GM12878 (cell line): ENCODE measurements at regions not wholly inside any gene's neighbourhood (a gene's known extent, or its start where the extent isn't known, plus 50 kb on each side); places are given as distances from the start of the nearest gene placed in this dataset.

Source experiments
- ASH2L ChIP-seq: fragments of 300-600, 200-600 bp; sonication (generic); IDR thresholded peaks from 2 replicates; pipeline ENCODE4 v1.6.1; 2017; ENCODE audit warnings: low read depth, mild to moderate bottlenecking, borderline replicate concordance
- CUX1 ChIP-seq: IDR thresholded peaks from 2 replicates; pipeline ENCODE4 v1.6.1; 2012; ENCODE audit warnings: improper control_type of control experiment, low read depth, low read length; ENCODE audit not compliant: insufficient replicate concordance
- EGR1 ChIP-seq, 2 experiments: IDR thresholded peaks; 1 replicate in 1 of 2; 2 replicates in 1 of 2; pipeline ENCODE4 v1.6.1; 2011 to 2012; ENCODE audit warnings: low read depth in 2 of 2, low read length in 2 of 2, borderline replicate concordance in 1 of 2, mild to moderate bottlenecking in 1 of 2, moderate library complexity in 1 of 2
- EP300 ChIP-seq, 2 experiments: fragments of 150-350 bp in 1 of 2; IDR thresholded peaks; 2 replicates each; pipeline ENCODE4 v1.6.1; 2011 to 2012; ENCODE audit warnings: low read depth in 2 of 2, low read length in 2 of 2, borderline replicate concordance in 1 of 2, improper control_type of control experiment in 1 of 2, inconsistent platforms in 1 of 2; ENCODE audit not compliant: control insufficient read depth in 1 of 2
- ETV6 ChIP-seq, 2 experiments: fragments of 450-650 bp in 1 of 2; IDR thresholded peaks in 1 of 2; conservative IDR thresholded peaks in 1 of 2; 2 replicates each; pipeline ENCODE4 v1.6.1; 2014; ENCODE audit warnings: antibody characterized with exemption in 1 of 2, borderline replicate concordance in 1 of 2, low read depth in 1 of 2, mild to moderate bottlenecking in 1 of 2, moderate library complexity in 1 of 2
- MEF2A ChIP-seq: IDR thresholded peaks from 2 replicates; pipeline ENCODE4 v1.6.1; 2011; ENCODE audit warnings: low read depth, mild to moderate bottlenecking, low read length, moderate library complexity; ENCODE audit not compliant: insufficient read depth
- MYB ChIP-seq: fragments of 150-350 bp; IDR thresholded peaks from 2 replicates; pipeline ENCODE4 v1.6.1; 2014; ENCODE audit warnings: mild to moderate bottlenecking, low read depth, low read length, borderline replicate concordance
- PAX8 ChIP-seq: fragments of 450-650 bp; IDR thresholded peaks from 2 replicates; pipeline ENCODE4 v1.6.1; 2017; ENCODE audit warnings: mild to moderate bottlenecking, moderate library complexity
- RAD21 ChIP-seq: IDR thresholded peaks from 2 replicates; pipeline ENCODE4 v1.6.1; 2011; ENCODE audit warnings: mild to moderate bottlenecking, low read depth, low read length, moderate library complexity; ENCODE audit not compliant: insufficient read depth
- SIN3A ChIP-seq: IDR thresholded peaks from 2 replicates; pipeline ENCODE4 v1.6.1; 2012; ENCODE audit warnings: low read depth, low read length, improper control_type of control experiment
- SUPT20H ChIP-seq: IDR thresholded peaks from 2 replicates; pipeline ENCODE4 v1.6.1; 2011; ENCODE audit warnings: low read depth, mild to moderate bottlenecking, low read length, moderate library complexity, borderline replicate concordance; ENCODE audit not compliant: control insufficient read depth
- ZNF384 ChIP-seq: IDR thresholded peaks from 2 replicates; pipeline ENCODE4 v1.6.1; 2012; ENCODE audit warnings: low read depth, mild to moderate bottlenecking, low read length, improper control_type of control experiment, borderline replicate concordance
- TF ChIP-seq, protein P1 (sequence below), 3 experiments: IDR thresholded peaks in 2 of 3; conservative IDR thresholded peaks in 1 of 3; 2 replicates each; pipeline ENCODE4 v1.5.1; 2011; ENCODE audit warnings: low read depth in 3 of 3, low read length in 3 of 3, mild to moderate bottlenecking in 3 of 3, control low read depth in 2 of 3, moderate library complexity in 2 of 3, inconsistent platforms in 1 of 3, mixed read lengths in 1 of 3; ENCODE audit not compliant: control insufficient read depth in 2 of 3, insufficient read depth in 1 of 3; ENCODE audit errors: extremely low read depth in 1 of 3
- TF ChIP-seq, protein P2 (sequence below): fragments of 150-350 bp; IDR thresholded peaks from 2 replicates; pipeline ENCODE4 v1.6.1; 2016; ENCODE audit warnings: low read depth, low read length

DNA sequence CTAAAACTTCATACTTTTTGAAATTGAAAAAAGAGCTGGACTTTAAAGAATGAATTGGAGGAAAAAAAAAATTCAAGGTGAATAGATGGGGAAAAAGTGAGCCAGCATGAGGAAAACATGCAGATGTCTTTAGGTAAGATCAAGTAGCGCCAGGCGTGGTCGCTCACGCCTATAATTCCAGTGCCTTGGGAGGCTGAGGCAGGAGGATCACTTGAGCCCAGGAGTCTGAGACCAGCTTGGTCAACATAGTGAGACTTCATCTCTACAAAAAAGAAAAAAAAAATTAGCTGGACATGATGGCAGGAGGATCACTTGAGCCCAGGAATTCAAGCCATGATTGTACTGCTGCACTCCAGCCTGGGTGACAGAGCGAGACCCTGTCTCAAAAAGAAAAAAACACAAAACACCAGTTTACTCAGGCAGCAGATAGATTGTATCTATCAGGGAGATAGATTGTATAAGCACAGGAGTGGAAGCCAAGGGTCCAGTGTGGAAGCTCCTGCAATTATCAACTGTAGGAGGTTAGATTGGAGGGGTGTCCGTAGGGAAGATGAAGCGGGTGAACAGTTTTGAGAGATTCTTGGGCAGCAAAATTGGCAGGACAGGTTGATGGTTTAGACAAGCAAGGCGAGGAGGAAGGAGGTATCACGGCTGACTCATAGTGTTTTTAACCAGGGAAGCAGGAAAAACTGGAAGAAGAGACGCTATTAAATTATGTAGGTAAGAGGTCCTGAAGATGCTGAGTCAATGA lies 97.6 kb upstream of the ZNF217 start:
- TF ChIP-seq, protein P1, sequence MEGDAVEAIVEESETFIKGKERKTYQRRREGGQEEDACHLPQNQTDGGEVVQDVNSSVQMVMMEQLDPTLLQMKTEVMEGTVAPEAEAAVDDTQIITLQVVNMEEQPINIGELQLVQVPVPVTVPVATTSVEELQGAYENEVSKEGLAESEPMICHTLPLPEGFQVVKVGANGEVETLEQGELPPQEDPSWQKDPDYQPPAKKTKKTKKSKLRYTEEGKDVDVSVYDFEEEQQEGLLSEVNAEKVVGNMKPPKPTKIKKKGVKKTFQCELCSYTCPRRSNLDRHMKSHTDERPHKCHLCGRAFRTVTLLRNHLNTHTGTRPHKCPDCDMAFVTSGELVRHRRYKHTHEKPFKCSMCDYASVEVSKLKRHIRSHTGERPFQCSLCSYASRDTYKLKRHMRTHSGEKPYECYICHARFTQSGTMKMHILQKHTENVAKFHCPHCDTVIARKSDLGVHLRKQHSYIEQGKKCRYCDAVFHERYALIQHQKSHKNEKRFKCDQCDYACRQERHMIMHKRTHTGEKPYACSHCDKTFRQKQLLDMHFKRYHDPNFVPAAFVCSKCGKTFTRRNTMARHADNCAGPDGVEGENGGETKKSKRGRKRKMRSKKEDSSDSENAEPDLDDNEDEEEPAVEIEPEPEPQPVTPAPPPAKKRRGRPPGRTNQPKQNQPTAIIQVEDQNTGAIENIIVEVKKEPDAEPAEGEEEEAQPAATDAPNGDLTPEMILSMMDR (IDR thresholded peaks at IDR 0.05 in 2 of 3, conservative IDR thresholded peaks at IDR 0.05 in 1 of 3; ENCODE audit: control insufficient read depth in 2 of 3, extremely low read depth in 1 of 3, insufficient read depth in 1 of 3, low read depth in 3 of 3, low read length in 3 of 3), result no peak
- TF ChIP-seq ETV6 (conservative IDR thresholded peaks at IDR 0.05 in 1 of 2, IDR thresholded peaks at IDR 0.05 in 1 of 2; ENCODE audit: borderline replicate concordance in 1 of 2, low read depth in 1 of 2) (peak in 1 of 2 experiments; percentile 35; a peak in 1 of 4 replicates), PAX8 (no peak), MEF2A (no peak), EGR1 (IDR thresholded peaks at IDR 0.05; ENCODE audit: borderline replicate concordance in 1 of 2, low read depth in 2 of 2, low read length in 2 of 2) (no peak), MYB (no peak), CUX1 (no peak), SIN3A (no peak), ASH2L (no peak), RAD21 (no peak), SUPT20H (no peak), ZNF384 (no peak), EP300 (IDR thresholded peaks at IDR 0.05; ENCODE audit: borderline replicate concordance in 1 of 2, control insufficient read depth in 1 of 2, low read depth in 2 of 2, low read length in 2 of 2) (no peak)
- TF ChIP-seq, protein P2, sequence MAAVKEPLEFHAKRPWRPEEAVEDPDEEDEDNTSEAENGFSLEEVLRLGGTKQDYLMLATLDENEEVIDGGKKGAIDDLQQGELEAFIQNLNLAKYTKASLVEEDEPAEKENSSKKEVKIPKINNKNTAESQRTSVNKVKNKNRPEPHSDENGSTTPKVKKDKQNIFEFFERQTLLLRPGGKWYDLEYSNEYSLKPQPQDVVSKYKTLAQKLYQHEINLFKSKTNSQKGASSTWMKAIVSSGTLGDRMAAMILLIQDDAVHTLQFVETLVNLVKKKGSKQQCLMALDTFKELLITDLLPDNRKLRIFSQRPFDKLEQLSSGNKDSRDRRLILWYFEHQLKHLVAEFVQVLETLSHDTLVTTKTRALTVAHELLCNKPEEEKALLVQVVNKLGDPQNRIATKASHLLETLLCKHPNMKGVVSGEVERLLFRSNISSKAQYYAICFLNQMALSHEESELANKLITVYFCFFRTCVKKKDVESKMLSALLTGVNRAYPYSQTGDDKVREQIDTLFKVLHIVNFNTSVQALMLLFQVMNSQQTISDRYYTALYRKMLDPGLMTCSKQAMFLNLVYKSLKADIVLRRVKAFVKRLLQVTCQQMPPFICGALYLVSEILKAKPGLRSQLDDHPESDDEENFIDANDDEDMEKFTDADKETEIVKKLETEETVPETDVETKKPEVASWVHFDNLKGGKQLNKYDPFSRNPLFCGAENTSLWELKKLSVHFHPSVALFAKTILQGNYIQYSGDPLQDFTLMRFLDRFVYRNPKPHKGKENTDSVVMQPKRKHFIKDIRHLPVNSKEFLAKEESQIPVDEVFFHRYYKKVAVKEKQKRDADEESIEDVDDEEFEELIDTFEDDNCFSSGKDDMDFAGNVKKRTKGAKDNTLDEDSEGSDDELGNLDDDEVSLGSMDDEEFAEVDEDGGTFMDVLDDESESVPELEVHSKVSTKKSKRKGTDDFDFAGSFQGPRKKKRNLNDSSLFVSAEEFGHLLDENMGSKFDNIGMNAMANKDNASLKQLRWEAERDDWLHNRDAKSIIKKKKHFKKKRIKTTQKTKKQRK, result no peak
